Immature natural killer cell (primary cell): ENCODE measurements at regions not wholly inside any gene's neighbourhood (a gene's known extent, or its start where the extent isn't known, plus 50 kb on each side); places are given as distances from the start of the nearest gene placed in this dataset.

Experiments
- DNase-seq, 3 donors: peaks; one replicate each; pipeline ENCODE4 v3.0.0; 2022; ENCODE audit warnings: mixed read lengths in 1 of 3
- H3K27ac Mint-ChIP-seq, 6 donors: one replicate each; pipeline ENCODE4 v1.8.0; 2020; ENCODE audit warnings: mixed read lengths in 6 of 6, mild to moderate bottlenecking in 5 of 6, inconsistent platforms in 4 of 6, moderate library complexity in 3 of 6
- H3K27me3 Mint-ChIP-seq, 3 donors: one replicate each; pipeline ENCODE4 v1.8.0; 2020 to 2021; ENCODE audit warnings: low read depth in 3 of 3, mild to moderate bottlenecking in 3 of 3, mixed read lengths in 3 of 3, moderate library complexity in 3 of 3, inconsistent platforms in 1 of 3
- H3K36me3 Mint-ChIP-seq, 3 donors: one replicate each; pipeline ENCODE4 v1.8.0; 2020; ENCODE audit warnings: mixed read lengths in 3 of 3, inconsistent platforms in 2 of 3, mild to moderate bottlenecking in 2 of 3
- H3K4me1 Mint-ChIP-seq, 2 donors: one replicate each; pipeline ENCODE4 v1.8.0; 2020; ENCODE audit warnings: inconsistent platforms in 2 of 2, mild to moderate bottlenecking in 2 of 2, mixed read lengths in 2 of 2, moderate library complexity in 1 of 2
- H3K4me3 Mint-ChIP-seq, 5 donors: one replicate each; pipeline ENCODE4 v1.8.0; 2020; ENCODE audit warnings: mild to moderate bottlenecking in 5 of 5, mixed read lengths in 5 of 5, inconsistent platforms in 3 of 5, moderate library complexity in 3 of 5
- H3K9me3 Mint-ChIP-seq, 6 donors: one replicate each; pipeline ENCODE4 v1.8.0; 2020; ENCODE audit warnings: mild to moderate bottlenecking in 6 of 6, mixed read lengths in 6 of 6, inconsistent platforms in 4 of 6, moderate library complexity in 3 of 6

DNA sequence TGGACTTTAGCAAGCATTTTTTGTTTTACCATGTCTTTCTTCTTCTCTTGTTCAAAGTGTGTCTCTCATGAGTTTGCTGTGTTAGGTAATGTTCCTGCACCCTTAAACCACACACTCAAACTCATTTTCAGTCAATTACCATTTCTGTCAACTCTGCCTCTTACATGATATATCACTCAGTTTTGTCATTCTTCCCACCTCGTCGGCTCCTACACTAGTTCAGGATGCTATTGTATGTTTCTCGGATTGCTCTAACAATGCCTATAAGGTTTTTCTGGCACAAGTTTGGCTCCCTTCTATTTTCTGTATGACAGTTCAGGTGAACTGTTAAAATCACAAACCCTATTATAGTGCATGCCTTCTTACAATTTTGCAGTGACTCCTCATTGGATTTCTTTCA is 260.8 kb upstream of the NAV3 start:
- peaks cover 0 to 3% (median under 1%) of the 10 kb centered on the region in 3 donors for H3K27me3 Mint-ChIP-seq
- peaks cover 0 to 39% (median 15%) of the 10 kb centered on the region in 6 donors for H3K9me3 Mint-ChIP-seq
- DNase-seq, result no peak
- H3K36me3 Mint-ChIP-seq, result no peaks in the 10 kb centered on the region
- no peak overlapping the region for H3K4me3 Mint-ChIP-seq
- H3K27ac Mint-ChIP-seq, result no peak overlapping the region
- no peaks in the 10 kb centered on the region for H3K4me1 Mint-ChIP-seq

DNA sequence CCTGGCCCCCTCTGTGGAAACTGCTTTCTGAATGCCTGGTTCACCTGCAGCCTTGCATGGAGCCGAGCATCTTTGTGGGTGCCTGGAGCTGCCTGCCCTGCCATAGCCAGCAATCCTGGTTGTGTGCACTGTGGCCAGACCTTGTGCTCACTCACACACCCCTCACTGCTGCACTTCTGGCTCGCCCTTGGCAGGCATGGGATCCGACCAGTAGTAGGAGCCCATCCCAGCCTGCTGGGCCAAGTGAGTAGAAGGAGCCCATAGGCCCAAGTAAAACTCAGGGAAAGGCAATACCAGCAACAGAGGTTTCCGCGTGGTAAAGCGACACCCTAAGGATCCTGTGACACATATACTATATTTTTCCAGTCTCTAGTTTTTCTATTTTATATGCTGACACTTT is 270.0 kb upstream of the NAV3 start:
- no peak for DNase-seq
- Mint-ChIP-seq H3K4me3 (no peak overlapping the region), H3K4me1 (no peaks in the 10 kb centered on the region), H3K36me3 (no peaks in the 10 kb centered on the region), H3K9me3 (peaks cover 5 to 46% (median 19%) of the 10 kb centered on the region in 6 donors), H3K27ac (no peak overlapping the region), H3K27me3 (peaks cover 0 to 1% (median 0%) of the 10 kb centered on the region in 3 donors)

DNA sequence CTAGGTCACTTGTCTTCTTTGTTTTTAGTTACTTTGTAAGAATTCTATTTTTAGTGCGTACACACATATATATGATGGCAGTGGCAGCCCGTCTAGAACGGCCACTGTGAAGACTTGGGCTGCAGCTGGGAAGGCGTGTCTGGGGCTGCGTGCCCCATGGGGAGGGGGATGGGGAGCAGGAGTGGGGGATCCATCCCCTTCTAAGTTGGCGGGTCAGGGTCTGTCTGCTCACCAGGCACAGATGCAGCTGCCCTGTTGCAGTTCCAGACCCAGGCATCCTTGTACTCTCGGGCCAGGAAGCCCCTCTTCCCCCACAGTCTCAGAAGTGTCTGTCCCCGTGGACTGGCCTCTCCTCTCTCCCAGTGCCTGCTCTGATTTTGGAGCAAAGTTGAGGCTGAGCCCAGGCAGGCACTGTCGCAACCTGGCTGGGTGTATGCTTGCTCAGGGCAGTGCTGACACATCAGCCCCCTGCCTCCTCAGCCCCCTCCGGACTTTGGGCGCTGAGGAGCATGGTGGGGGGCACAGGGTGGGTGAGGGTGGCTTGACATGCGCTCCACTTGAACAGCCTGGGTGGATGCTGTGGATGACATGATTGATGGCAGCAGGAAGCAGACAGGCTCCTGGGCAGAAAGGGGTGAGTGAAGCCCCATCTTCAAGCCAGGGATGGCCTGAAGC is 271.2 kb upstream of the NAV3 start:
- peaks cover under 1 to 38% (median 19%) of the 10 kb centered on the region in 6 donors for H3K9me3 Mint-ChIP-seq
- H3K36me3 Mint-ChIP-seq, result no peaks in the 10 kb centered on the region
- H3K27ac Mint-ChIP-seq, result no peak overlapping the region

DNA sequence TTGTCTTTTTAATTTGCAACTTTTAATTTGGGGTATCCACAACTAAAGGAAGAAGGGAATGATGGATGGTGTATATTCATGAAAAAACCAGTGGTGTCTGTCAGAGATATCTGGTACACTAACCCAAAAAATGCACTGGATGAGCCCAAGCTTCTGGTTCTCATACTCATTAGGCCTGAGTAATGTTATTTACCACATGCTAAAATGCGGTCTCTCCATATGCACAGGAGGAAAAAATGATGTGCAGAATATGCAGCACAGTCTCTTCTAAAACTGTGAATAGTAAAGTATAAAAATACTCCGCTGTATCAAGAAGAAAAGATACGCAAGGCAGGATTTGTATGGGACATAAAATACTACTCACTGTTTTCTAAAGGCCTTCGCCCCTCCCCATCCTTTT is 275.6 kb upstream of the NAV3 start:
- no peaks in the 10 kb centered on the region for H3K4me1 Mint-ChIP-seq
- DNase-seq, result no peak
- H3K9me3 Mint-ChIP-seq, result peaks cover 0 to 27% (median 17%) of the 10 kb centered on the region in 6 donors
- peaks cover 0 to 1% (median 0%) of the 10 kb centered on the region in 3 donors for H3K27me3 Mint-ChIP-seq
- H3K27ac Mint-ChIP-seq, result no peak overlapping the region
- H3K4me3 Mint-ChIP-seq, result no peak overlapping the region
- peaks cover 0 to 4% (median 0%) of the 10 kb centered on the region in 3 donors for H3K36me3 Mint-ChIP-seq

More for the DNA sequence above, 271.2 kb upstream of the NAV3 start:
- no peaks in the 10 kb centered on the region for H3K27me3 Mint-ChIP-seq
- DNase-seq, result no peak
- H3K4me1 Mint-ChIP-seq, result no peaks in the 10 kb centered on the region
- no peak overlapping the region for H3K4me3 Mint-ChIP-seq

DNA sequence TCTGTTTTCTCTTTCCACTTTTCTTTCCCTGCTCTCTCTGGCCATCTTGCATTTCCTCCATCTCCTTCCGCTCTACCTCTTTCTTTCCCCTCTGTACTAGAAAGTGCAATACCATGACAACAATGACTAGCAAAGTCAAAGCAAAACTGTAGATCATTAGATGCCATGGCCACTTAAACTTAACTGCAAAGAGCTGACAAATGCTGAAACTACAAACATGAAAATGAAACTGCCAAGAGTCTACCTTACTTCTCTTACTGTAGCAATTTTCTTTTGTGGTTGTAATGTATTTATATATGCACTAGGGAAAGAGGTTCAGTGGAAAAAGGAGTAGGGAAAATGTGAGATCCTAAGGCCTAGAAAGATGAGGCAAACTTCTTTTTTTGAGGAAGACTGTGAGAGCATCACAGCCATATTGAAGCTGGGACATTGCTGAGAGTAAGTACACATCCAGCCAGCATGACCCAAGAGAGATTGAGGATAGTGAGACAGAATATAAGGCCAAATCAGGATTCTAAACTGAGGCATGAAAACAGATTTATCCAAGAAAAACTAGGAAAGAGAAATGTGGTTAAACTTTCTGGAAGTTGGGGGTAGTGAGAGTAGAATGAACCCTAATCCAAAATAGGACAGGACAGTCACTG is 276.6 kb upstream of the NAV3 start:
- no peak overlapping the region for H3K27ac Mint-ChIP-seq

DNA sequence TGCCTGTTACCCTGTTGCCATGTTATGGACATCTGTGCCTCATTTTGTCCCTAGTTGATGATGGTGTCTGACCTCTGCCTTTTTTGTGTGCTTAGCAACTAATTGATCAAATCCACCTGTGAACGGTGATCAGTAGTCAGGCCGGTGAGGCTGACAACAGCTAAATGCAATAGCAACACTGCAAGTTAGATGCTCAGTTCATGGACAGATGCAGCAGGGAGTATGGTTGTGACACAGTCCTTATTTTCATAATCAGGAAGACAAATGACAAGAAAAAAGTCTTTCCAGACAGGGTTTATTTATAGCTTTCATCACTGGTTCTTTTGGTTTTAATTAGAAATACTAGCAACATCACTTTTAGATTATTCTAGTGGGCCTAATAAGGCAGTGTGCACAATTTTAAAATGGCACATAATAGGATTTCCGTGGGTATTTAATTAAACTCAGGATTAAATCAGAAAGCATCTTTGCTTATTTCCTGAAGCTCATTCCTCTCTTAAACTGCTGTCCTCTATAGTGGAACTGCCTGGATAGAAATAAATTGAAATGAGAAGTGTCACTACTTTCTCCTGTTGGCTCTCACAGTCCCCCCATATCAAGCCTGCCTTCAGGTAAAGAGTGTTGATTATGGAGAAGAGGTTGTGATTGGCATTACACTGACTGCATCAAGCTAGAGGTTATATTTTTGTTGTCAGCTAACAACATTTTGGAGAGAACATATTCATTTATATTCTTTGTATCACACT is 281.1 kb upstream of the NAV3 start:
- no peak overlapping the region for H3K4me3 Mint-ChIP-seq
- peaks cover 0 to 16% (median 12%) of the 10 kb centered on the region in 6 donors for H3K9me3 Mint-ChIP-seq
- H3K36me3 Mint-ChIP-seq, result peaks cover 0 to 4% (median 0%) of the 10 kb centered on the region in 3 donors
- DNase-seq, result no peak
- no peak overlapping the region for H3K27ac Mint-ChIP-seq
- peaks cover 0 to 1% (median 0%) of the 10 kb centered on the region in 3 donors for H3K27me3 Mint-ChIP-seq
- no peaks in the 10 kb centered on the region for H3K4me1 Mint-ChIP-seq

More for the DNA sequence above, 276.6 kb upstream of the NAV3 start:
- no peak for DNase-seq
- Mint-ChIP-seq H3K4me3 (no peak overlapping the region), H3K27me3 (peaks cover 0 to 1% (median 0%) of the 10 kb centered on the region in 3 donors), H3K4me1 (no peaks in the 10 kb centered on the region), H3K9me3 (peaks cover 0 to 27% (median 15%) of the 10 kb centered on the region in 6 donors), H3K36me3 (peaks cover 0 to 4% (median 0%) of the 10 kb centered on the region in 3 donors)

DNA sequence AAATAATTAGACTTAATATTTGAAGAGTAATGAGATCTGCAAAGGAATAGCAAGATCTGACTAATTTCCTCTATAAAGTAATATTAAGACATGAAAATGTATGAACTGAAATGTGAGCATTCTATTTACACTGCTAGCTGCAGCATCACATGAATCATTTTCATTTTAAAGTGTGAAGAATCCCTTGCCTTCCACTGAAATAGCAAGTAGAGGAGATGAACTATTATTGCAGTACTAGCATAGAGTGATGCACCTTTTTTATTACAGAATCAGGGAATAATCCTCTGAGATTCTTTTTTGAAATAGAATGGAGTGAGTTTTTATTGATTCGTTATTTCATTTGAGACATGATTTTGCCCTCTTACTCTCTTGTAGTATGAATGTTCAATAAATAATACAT is 281.9 kb upstream of the NAV3 start:
- Mint-ChIP-seq H3K27me3 (peaks cover 0 to under 1% (median 0%) of the 10 kb centered on the region in 3 donors), H3K4me3 (no peak overlapping the region), H3K9me3 (peaks cover 5 to 20% (median 9%) of the 10 kb centered on the region in 6 donors), H3K27ac (no peak overlapping the region), H3K36me3 (peaks cover 0 to 2% (median 0%) of the 10 kb centered on the region in 3 donors), H3K4me1 (no peaks in the 10 kb centered on the region)
- no peak for DNase-seq

DNA sequence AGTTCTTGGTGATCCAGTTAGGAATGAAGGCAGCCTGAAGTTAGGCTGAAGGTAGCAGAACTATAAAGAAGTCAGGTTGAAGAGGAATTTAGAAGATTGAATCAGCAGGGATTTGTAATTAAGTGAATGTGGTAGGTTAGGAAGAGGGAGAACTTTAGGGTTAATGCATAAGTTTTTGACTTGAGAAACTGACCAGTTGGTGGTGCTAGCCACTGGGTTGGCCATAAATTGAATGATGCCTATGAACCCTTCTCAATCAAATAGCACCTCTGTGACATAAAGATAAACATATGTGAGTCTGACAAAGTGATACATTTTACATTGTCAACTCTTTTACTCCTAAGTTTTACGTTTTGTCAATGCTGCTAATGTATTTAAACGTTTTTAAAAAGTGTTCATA is 290.6 kb upstream of the NAV3 start:
- Mint-ChIP-seq H3K36me3 (peaks cover 0 to 3% (median 0%) of the 10 kb centered on the region in 3 donors), H3K9me3 (peaks cover 6 to 44% (median 20%) of the 10 kb centered on the region in 6 donors), H3K4me1 (no peaks in the 10 kb centered on the region), H3K4me3 (no peak overlapping the region), H3K27me3 (peaks cover 0 to 2% (median 0%) of the 10 kb centered on the region in 3 donors), H3K27ac (no peak overlapping the region)
- no peak for DNase-seq

DNA sequence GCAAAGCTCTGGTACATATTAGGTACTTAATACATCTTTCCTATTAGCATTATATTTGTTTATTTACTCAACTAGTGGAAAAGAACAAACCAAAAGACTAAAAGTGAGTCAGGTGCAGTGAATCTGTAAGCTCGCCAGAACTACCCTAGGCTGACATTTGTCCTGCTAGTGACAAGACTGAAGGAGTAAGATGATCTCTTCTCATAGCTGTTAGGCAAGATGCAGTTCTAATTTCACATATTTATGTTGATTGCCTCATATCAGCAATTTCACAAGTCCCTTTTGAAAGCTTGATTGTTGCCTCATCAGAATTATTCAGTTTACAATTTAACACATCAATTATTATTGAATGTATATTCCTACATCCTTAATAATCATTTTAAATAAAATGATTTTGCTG is 293.0 kb upstream of the NAV3 start:
- Mint-ChIP-seq H3K4me1 (no peaks in the 10 kb centered on the region), H3K4me3 (no peak overlapping the region), H3K36me3 (peaks cover 0 to 3% (median 0%) of the 10 kb centered on the region in 3 donors), H3K9me3 (peaks cover 4 to 29% (median 16%) of the 10 kb centered on the region in 6 donors), H3K27ac (no peak overlapping the region), H3K27me3 (peaks cover 0 to 2% (median 0%) of the 10 kb centered on the region in 3 donors)
- no peak for DNase-seq

DNA sequence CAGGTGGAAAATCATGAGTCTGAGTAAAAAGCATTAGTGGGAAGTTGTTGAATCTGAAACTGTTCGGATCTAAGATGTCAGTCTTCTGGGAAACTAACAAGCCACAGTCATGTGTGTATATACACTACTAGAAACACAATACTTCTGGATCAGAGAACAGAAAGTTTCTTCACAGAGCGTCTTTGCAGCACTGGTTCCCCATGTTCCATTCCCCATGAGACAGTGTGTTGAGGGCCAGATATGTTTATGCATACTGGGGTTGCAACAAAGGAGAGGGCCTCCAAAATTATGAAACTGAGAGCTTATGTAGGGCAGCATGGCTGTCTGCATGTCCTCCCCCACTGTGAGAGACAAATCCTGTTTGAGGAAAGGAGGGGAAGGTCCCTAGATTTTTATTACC is 295.0 kb upstream of the NAV3 start:
- H3K4me3 Mint-ChIP-seq, result no peak overlapping the region
- H3K27me3 Mint-ChIP-seq, result peaks cover 0 to 2% (median 0%) of the 10 kb centered on the region in 3 donors
- no peaks in the 10 kb centered on the region for H3K4me1 Mint-ChIP-seq
- DNase-seq, result no peak
- H3K27ac Mint-ChIP-seq, result no peak overlapping the region
- H3K36me3 Mint-ChIP-seq, result peaks cover 0 to 3% (median 0%) of the 10 kb centered on the region in 3 donors
- H3K9me3 Mint-ChIP-seq, result peaks cover 5 to 23% (median 13%) of the 10 kb centered on the region in 6 donors

DNA sequence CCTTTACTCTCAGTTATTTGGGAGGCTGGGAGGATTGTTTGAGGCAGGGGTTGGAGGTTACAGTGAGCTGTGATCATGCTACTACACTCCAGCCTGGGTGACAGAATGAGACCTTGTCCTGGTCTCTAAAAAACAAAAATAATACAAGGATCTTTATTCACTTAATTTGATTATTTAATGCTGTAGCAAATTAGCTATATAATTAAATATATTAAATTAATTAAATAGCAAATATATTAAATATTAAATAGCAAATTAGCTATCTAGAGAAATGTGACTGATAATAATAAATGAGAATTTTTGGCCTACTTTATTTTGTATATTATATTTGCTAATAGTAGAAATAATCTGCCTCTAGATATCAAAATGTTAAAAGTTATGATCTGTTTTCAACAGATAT is 298.8 kb upstream of the NAV3 start:
- Mint-ChIP-seq H3K27me3 (peaks cover 0 to 2% (median 0%) of the 10 kb centered on the region in 3 donors), H3K36me3 (no peaks in the 10 kb centered on the region), H3K9me3 (peaks cover 9 to 29% (median 22%) of the 10 kb centered on the region in 6 donors), H3K4me3 (no peak overlapping the region), H3K27ac (no peak overlapping the region), H3K4me1 (no peaks in the 10 kb centered on the region)
- DNase-seq, result no peak

DNA sequence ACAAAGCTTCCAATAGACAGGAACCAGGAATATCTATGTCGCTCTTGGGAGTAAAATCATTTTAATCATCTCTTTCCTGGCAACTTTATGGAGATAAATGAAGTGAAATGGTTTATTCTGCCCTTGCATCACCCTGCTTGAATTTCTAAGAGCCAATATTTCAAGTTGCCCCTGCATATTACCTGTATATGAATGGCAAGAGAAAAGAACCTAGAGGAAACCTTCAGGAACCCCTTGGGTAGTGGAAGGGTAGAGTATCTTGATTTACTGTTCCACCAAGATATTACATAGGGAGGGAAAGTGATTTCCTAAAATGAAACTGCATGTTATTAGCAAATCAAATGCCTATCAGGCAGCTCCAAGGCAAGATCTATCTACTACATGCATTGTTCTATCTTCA is 308.4 kb upstream of the NAV3 start:
- H3K9me3 Mint-ChIP-seq, result peaks cover 6 to 38% (median 26%) of the 10 kb centered on the region in 6 donors
- no peak for DNase-seq
- H3K4me1 Mint-ChIP-seq, result no peaks in the 10 kb centered on the region
- no peak overlapping the region for H3K4me3 Mint-ChIP-seq
- no peak overlapping the region for H3K27ac Mint-ChIP-seq
- H3K36me3 Mint-ChIP-seq, result peaks cover 0 to 5% (median 0%) of the 10 kb centered on the region in 3 donors
- H3K27me3 Mint-ChIP-seq, result no peaks in the 10 kb centered on the region

DNA sequence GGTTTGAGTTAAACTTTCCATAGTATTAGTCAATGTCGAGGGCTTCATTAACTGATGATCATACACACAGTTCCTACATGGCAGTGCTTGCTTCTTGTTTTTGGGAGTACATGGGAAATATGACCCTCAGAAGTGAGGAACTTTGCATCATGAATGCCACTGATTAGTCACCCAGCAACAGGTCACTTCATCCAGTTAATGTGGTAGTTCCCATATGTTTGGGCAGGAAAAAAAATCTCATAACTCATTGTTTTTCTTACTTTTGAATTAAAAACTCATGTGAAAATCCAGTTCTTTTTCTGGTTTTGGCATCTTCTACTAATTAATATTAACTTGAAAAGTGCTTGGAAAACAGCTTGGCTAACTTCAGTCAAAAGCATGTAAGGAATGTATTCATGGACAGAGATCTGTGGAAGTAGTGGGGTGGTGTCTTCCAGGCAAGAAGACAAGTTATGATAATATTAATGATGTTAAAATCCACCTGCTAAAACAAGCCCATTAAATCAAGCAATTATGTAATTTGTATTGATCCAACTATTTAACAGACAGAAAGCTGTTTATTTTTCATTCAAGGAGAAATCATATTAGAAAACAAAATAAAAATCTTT is 309.1 kb upstream of the NAV3 start:
- Mint-ChIP-seq H3K27me3 (no peaks in the 10 kb centered on the region), H3K27ac (no peak overlapping the region), H3K9me3 (peaks cover 6 to 34% (median 23%) of the 10 kb centered on the region in 6 donors), H3K4me3 (no peak overlapping the region), H3K36me3 (peaks cover 0 to 2% (median 0%) of the 10 kb centered on the region in 3 donors), H3K4me1 (no peaks in the 10 kb centered on the region)
- DNase-seq, result no peak
